Neuronal stem cell (in vitro differentiated cells): ENCODE measurements at regions not wholly inside any gene's neighbourhood (a gene's known extent, or its start where the extent isn't known, plus 50 kb on each side); places are given as distances from the start of the nearest gene placed in this dataset.

Experiments used
- DNase-seq: peaks from one replicate; pipeline ENCODE4 v3.0.0-alpha.2; 2013; ENCODE audit warnings: low spot score
- H2AFZ ChIP-seq: one replicate; pipeline ENCODE4 v1.6.1; 2013; ENCODE audit warnings: mild to moderate bottlenecking, low read length, inconsistent platforms
- H2AK5ac ChIP-seq: 2 replicates; pipeline ENCODE4 v1.6.1; 2013; ENCODE audit warnings: low read depth, mild to moderate bottlenecking, inconsistent platforms, low read length, moderate library complexity, mixed read lengths
- H2BK120ac ChIP-seq: 2 replicates; pipeline ENCODE4 v1.6.1; 2013; ENCODE audit warnings: low read depth, mild to moderate bottlenecking, inconsistent platforms, low read length, moderate library complexity, mixed read lengths
- H2BK12ac ChIP-seq: one replicate; pipeline ENCODE4 v1.6.1; 2013; ENCODE audit warnings: low read length, inconsistent platforms
- H2BK15ac ChIP-seq: 2 replicates; pipeline ENCODE4 v1.6.1; 2013; ENCODE audit warnings: mild to moderate bottlenecking, low read length, inconsistent platforms, mixed read lengths
- H2BK5ac ChIP-seq: one replicate; pipeline ENCODE4 v1.6.1; 2013; ENCODE audit warnings: inconsistent platforms, mild to moderate bottlenecking, low read length, moderate library complexity
- H3K14ac ChIP-seq: one replicate; pipeline ENCODE4 v1.6.1; 2013; ENCODE audit warnings: low read length, inconsistent platforms
- H3K18ac ChIP-seq: 2 replicates; pipeline ENCODE4 v1.6.1; 2013; ENCODE audit warnings: low read length, inconsistent platforms
- H3K23ac ChIP-seq: 2 replicates; pipeline ENCODE4 v1.6.1; 2013; ENCODE audit warnings: low read depth, mild to moderate bottlenecking, mixed read lengths, low read length, inconsistent platforms; ENCODE audit not compliant: poor library complexity
- H3K27ac ChIP-seq: replicated peaks from 3 replicates; pipeline ENCODE4 v1.5.1; 2013; ENCODE audit warnings: low read length, inconsistent platforms
- H3K27me3 ChIP-seq, 3 experiments: 2 replicates each; pipeline ENCODE4 v1.6.1; 2013; ENCODE audit warnings: low read length in 3 of 3, mild to moderate bottlenecking in 2 of 3, inconsistent platforms in 1 of 3, low read depth in 1 of 3, mixed read lengths in 1 of 3, moderate library complexity in 1 of 3; ENCODE audit not compliant: control insufficient read depth in 3 of 3, insufficient read depth in 3 of 3
- H3K36me3 ChIP-seq, 2 donors: replicated peaks in 1 of 2; 2 replicates each; pipeline ENCODE4 v1.6.1; 2013; ENCODE audit warnings: low read length in 2 of 2; ENCODE audit not compliant: control insufficient read depth in 2 of 2, insufficient read depth in 2 of 2
- H3K4ac ChIP-seq: 2 replicates; pipeline ENCODE4 v1.6.1; 2013; ENCODE audit warnings: inconsistent platforms, mild to moderate bottlenecking, low read length, moderate library complexity
- H3K4me1 ChIP-seq, 2 donors: 1 replicate in 1 of 2; 2 replicates in 1 of 2; pipeline ENCODE4 v1.6.1; 2013; ENCODE audit warnings: low read length in 2 of 2, low read depth in 1 of 2; ENCODE audit not compliant: control insufficient read depth in 2 of 2, insufficient read depth in 1 of 2
- H3K4me2 ChIP-seq: one replicate; pipeline ENCODE4 v1.6.1; 2013; ENCODE audit warnings: mild to moderate bottlenecking, low read length, inconsistent platforms; ENCODE audit not compliant: insufficient read depth, poor library complexity, severe bottlenecking
- H3K4me3 ChIP-seq, 2 donors: 2 replicates each; pipeline ENCODE4 v1.5.1; 2013; ENCODE audit warnings: low read length in 2 of 2, mild to moderate bottlenecking in 2 of 2, inconsistent platforms in 1 of 2, moderate library complexity in 1 of 2
- H3K79me1 ChIP-seq: one replicate; pipeline ENCODE4 v1.6.1; 2013; ENCODE audit warnings: low read depth, mild to moderate bottlenecking, inconsistent platforms, low read length, moderate library complexity
- H3K9ac ChIP-seq: one replicate; pipeline ENCODE4 v1.6.1; 2013; ENCODE audit warnings: mild to moderate bottlenecking, low read depth, low read length, inconsistent platforms; ENCODE audit not compliant: poor library complexity
- H3K9me3 ChIP-seq, 2 donors: replicated peaks in 1 of 2; 2 replicates each; pipeline versions ENCODE3 to v1.6.1; 2013; ENCODE audit warnings: low read length in 2 of 2, mild to moderate bottlenecking in 2 of 2, inconsistent platforms in 1 of 2, low read depth in 1 of 2, mixed read lengths in 1 of 2, moderate library complexity in 1 of 2; ENCODE audit not compliant: control insufficient read depth in 2 of 2, insufficient read depth in 1 of 2
- H4K8ac ChIP-seq: one replicate; pipeline ENCODE4 v1.6.1; 2013; ENCODE audit warnings: low read depth, mild to moderate bottlenecking, inconsistent platforms, low read length, moderate library complexity
- H4K91ac ChIP-seq: one replicate; pipeline ENCODE4 v1.6.1; 2013; ENCODE audit warnings: low read length, low read depth, mild to moderate bottlenecking, inconsistent platforms; ENCODE audit not compliant: poor library complexity
- WGBS, 2 donors: extraction: QIAGEN DNeasy Blood & Tissue Kit; methylation state at CpG; one replicate each; pipeline ENCODE4 v1.1.7; 2013; ENCODE audit warnings: missing lambda C conversion rate in 2 of 2, mixed read lengths in 1 of 2; ENCODE audit not compliant: insufficient read length in 2 of 2, insufficient replicate concordance in 1 of 2; ENCODE audit errors: extremely low coverage in 2 of 2; 5-methylcytosine and 5-hydroxymethylcytosine counted together

DNA sequence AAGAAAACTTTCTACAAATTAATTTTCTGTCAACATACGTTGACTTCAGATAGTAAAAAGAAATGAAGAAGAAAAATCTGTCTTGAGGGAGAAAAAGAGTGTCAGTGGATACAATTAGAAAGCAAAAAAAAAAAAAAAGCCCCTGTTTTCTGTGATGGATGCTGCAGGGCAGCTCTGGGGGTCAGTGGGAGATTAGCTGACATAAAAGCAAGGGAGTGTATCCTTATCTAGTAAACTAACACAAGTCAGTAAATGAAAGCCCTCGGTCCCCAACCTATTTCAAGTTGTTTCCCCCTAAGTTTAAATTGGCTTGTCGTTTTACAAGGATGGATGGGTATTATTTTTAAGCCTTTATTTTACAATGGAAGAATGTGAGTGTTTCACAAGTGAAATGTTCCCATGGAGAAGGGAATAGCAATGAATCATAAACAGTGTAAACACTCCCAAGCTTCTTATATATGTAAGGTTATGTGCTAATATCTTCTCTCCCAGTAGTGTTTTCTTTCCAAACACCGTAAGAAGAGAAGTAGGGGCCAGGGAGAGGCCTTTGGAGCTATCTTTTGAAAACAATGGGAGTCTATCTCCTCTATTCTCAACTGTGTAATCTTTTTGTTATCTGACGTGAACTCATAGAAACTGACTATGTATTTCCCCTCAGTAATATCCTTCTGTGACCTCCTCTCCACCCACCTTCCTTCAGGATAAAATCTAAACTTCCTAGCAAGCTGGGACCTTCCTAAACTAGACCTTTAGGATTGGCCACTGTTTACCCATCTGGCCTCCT lies 347.7 kb downstream of the FBXO8 start:
- Histone ChIP-seq H3K27me3 (no peaks in the 10 kb centered on the region), H4K8ac (no peak overlapping the region), H3K9ac (no peak overlapping the region), H3K27ac (no peak overlapping the region), H4K91ac (no peak overlapping the region), H3K36me3 (no peaks in the 10 kb centered on the region), H3K4ac (no peak overlapping the region), H3K4me3 (no peak overlapping the region), H2BK120ac (no peak overlapping the region), H3K4me2 (no peak overlapping the region), H2AK5ac (no peak overlapping the region), H3K4me1 (peaks cover 0 to 11% of the 10 kb centered on the region in 2 donors), H2AFZ (no peak overlapping the region), H2BK15ac (no peak overlapping the region), H3K18ac (no peak overlapping the region), H3K14ac (no peak overlapping the region), H3K79me1 (no peaks in the 10 kb centered on the region), H3K23ac (no peak overlapping the region), H2BK5ac (no peak overlapping the region), H3K9me3 (no peaks in the 10 kb centered on the region), H2BK12ac (no peak overlapping the region)
- DNase-seq = no peak
- no CpG with 5 or more reads among the region's 5 CpGs for WGBS, 2 donors

DNA sequence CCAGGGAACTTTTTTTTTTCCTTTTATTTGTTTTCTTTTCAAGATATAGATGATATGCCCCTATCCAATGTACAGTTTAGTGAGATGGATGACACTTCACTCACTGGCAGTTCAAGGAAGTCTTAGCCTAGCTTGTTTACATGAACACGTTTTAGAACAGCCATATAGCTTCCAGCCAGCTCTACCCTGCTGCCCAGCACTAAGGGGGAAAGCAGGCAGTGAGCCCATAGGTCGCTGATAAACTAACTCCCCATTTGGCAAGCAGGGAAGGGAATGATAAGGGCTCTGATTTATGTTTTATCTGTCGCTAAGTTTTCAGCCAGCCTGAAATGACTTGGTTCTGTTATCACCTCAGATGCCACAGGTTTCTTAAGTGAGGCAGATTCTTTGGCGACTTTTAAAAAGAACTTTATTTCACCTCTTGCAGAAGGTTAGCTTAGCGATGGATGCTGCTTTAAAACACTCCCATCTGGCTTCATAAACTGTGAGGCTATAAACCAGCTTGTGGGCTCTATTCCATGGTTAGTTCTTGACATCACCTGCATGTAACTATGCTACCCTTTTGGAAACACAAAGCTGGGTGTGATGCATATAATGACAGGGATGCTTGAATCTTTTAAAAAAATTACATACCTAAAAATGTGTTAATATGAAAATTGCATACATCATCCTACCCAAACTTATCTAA lies 348.4 kb downstream of the FBXO8 start:
- no peak overlapping the region for H3K9ac ChIP-seq
- no peaks in the 10 kb centered on the region for H3K79me1 ChIP-seq
- no peak for DNase-seq
- H2BK5ac ChIP-seq = no peak overlapping the region
- peaks cover 0 to 11% of the 10 kb centered on the region in 2 donors for H3K4me1 ChIP-seq
- no peak overlapping the region for H4K8ac ChIP-seq
- no peak overlapping the region for H3K14ac ChIP-seq
- no peak overlapping the region for H2BK15ac ChIP-seq
- H2BK120ac ChIP-seq = no peak overlapping the region
- no peak overlapping the region for H3K4me3 ChIP-seq
- H2AK5ac ChIP-seq = no peak overlapping the region
- H3K9me3 ChIP-seq = no peaks in the 10 kb centered on the region
- H3K27me3 ChIP-seq = no peaks in the 10 kb centered on the region
- H3K36me3 ChIP-seq = no peaks in the 10 kb centered on the region
- H3K4me2 ChIP-seq = no peak overlapping the region
- no peak overlapping the region for H4K91ac ChIP-seq
- H3K4ac ChIP-seq = no peak overlapping the region
- H3K18ac ChIP-seq = no peak overlapping the region
- no peak overlapping the region for H3K23ac ChIP-seq
- no peak overlapping the region for H2BK12ac ChIP-seq
- no peak overlapping the region for H3K27ac ChIP-seq
- H2AFZ ChIP-seq = no peak overlapping the region
- WGBS, 2 donors = no CpG with 5 or more reads among the region's 5 CpGs

DNA sequence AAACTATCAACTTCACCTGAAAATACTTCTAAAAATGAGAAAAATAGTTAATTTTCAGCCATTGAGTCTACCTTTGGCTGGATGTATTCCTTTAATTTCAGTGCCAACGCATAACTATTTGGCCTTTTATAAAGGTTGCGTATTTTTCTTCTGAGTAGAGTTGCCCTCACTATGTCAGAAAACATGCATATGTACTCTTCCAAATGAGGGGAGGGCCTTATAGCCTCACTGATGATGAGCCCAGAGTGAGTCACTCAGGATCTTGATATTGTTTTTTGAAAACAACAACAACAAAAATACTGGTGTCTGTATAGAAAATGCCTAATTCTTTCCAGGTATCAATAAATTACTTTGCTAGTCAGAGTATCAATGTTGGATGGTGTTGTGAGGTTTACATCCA lies 349.3 kb downstream of the FBXO8 start:
- no peak overlapping the region for H3K9ac ChIP-seq
- H3K9me3 ChIP-seq = no peaks in the 10 kb centered on the region
- H3K4me3 ChIP-seq = no peak overlapping the region
- H2BK15ac ChIP-seq = no peak overlapping the region
- no peaks in the 10 kb centered on the region for H3K27me3 ChIP-seq
- H3K4me1 ChIP-seq = peaks cover 0 to 11% of the 10 kb centered on the region in 2 donors
- no peak overlapping the region for H3K4ac ChIP-seq
- H4K91ac ChIP-seq = no peak overlapping the region
- H3K23ac ChIP-seq = no peak overlapping the region
- H3K27ac ChIP-seq = no peak overlapping the region
- H3K36me3 ChIP-seq = no peaks in the 10 kb centered on the region
- H4K8ac ChIP-seq = no peak overlapping the region
- H2AFZ ChIP-seq = no peak overlapping the region
- H2AK5ac ChIP-seq = no peak overlapping the region
- no peaks in the 10 kb centered on the region for H3K79me1 ChIP-seq
- no peak overlapping the region for H3K4me2 ChIP-seq
- WGBS, 2 donors = no CpG with 5 or more reads among the region's 2 CpGs
- H3K18ac ChIP-seq = no peak overlapping the region
- H3K14ac ChIP-seq = no peak overlapping the region
- DNase-seq = no peak
- no peak overlapping the region for H2BK120ac ChIP-seq
- H2BK12ac ChIP-seq = no peak overlapping the region
- H2BK5ac ChIP-seq = no peak overlapping the region

DNA sequence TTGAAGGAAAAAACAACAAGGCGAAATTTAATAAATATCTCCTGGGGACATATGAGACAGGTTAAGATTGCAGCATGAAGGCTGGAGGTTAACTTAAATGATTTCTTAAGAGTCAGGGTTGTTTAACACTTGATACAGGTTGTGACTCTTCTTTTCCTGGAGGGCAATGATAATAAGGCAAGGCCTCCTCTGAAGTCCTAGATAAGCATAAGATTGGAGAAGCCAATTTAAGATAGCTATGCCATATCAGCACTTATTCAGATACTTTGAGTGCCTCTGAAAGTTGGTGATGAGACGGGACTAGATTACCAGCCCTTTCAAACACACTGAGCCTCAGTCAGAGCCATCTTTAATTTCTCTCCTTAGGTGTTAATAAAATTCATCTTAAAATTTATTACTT lies 350.8 kb downstream of the FBXO8 start:
- Histone ChIP-seq H2BK120ac (no peak overlapping the region), H2BK15ac (no peak overlapping the region), H3K4me3 (no peak overlapping the region), H4K8ac (no peak overlapping the region), H3K27ac (no peak overlapping the region), H2BK12ac (no peak overlapping the region), H3K4me2 (no peak overlapping the region), H2BK5ac (no peak overlapping the region), H2AK5ac (no peak overlapping the region), H3K18ac (no peak overlapping the region), H3K4ac (no peak overlapping the region), H4K91ac (no peak overlapping the region), H3K9ac (no peak overlapping the region), H3K23ac (no peak overlapping the region), H3K14ac (no peak overlapping the region), H2AFZ (no peak overlapping the region), H3K9me3 (no peaks in the 10 kb centered on the region), H3K36me3 (no peaks in the 10 kb centered on the region), H3K4me1 (peaks cover 0 to 9% of the 10 kb centered on the region in 2 donors), H3K27me3 (no peaks in the 10 kb centered on the region), H3K79me1 (no peaks in the 10 kb centered on the region)
- DNase-seq = no peak
- no CpG with 5 or more reads among the region's 2 CpGs for WGBS, 2 donors
